GM13977 (cell line): ENCODE measurements at regions not wholly inside any gene's neighbourhood (a gene's known extent, or its start where the extent isn't known, plus 50 kb on each side); places are given as distances from the start of the nearest gene placed in this dataset.

Source experiments
- DNase-seq: peaks from one replicate; pipeline ENCODE4 v3.0.0; 2012; ENCODE audit warnings: low spot score
- in situ Hi-C: fragments of 300-500 bp; cut with MboI; formaldehyde crosslinking; loops from one replicate; pipeline ENCODE4 v1.12.0; 2022; ENCODE audit warnings: low sequenced_read_pairs, low pct_unique_long_range_greater_than_20kb, mixed read lengths, inconsistent platforms; ENCODE audit not compliant: unreplicated experiment
- TF ChIP-seq, protein P1 (sequence below): IDR thresholded peaks from 2 replicates; pipeline ENCODE4 v1.5.1; 2012; ENCODE audit warnings: mild to moderate bottlenecking, control low read depth; ENCODE audit not compliant: insufficient read depth; ENCODE audit errors: extremely low read depth, missing control alignments

GRCh38 chr7:69190025-69190424, 408.2 kb upstream of the AUTS2 start:
- in situ Hi-C loops: no loop called here
- no peak for DNase-seq
- TF ChIP-seq, protein P1, sequence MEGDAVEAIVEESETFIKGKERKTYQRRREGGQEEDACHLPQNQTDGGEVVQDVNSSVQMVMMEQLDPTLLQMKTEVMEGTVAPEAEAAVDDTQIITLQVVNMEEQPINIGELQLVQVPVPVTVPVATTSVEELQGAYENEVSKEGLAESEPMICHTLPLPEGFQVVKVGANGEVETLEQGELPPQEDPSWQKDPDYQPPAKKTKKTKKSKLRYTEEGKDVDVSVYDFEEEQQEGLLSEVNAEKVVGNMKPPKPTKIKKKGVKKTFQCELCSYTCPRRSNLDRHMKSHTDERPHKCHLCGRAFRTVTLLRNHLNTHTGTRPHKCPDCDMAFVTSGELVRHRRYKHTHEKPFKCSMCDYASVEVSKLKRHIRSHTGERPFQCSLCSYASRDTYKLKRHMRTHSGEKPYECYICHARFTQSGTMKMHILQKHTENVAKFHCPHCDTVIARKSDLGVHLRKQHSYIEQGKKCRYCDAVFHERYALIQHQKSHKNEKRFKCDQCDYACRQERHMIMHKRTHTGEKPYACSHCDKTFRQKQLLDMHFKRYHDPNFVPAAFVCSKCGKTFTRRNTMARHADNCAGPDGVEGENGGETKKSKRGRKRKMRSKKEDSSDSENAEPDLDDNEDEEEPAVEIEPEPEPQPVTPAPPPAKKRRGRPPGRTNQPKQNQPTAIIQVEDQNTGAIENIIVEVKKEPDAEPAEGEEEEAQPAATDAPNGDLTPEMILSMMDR: no peak

DNA sequence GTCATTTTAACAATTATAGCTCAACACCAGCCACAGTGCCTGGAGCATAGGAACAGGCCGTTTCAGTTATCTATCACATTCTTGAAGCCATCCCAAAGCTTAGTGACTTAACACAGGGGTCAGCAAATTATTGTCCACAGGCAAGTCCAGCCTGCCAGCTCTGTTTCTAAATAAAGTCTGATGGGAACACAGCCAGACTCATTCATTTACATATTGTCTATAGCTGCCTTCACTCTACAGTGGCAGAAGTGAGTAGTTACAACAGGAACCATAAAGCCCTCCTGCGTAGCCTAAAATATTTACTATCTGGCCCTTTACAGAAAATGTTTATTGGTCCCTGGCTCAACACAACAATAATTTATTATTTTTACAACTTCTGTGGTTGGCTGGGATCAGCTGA, 407.5 kb upstream of the AUTS2 start:
- TF ChIP-seq, protein P1: no peak
- no peak for DNase-seq
- in situ Hi-C loops: no loop called here

DNA sequence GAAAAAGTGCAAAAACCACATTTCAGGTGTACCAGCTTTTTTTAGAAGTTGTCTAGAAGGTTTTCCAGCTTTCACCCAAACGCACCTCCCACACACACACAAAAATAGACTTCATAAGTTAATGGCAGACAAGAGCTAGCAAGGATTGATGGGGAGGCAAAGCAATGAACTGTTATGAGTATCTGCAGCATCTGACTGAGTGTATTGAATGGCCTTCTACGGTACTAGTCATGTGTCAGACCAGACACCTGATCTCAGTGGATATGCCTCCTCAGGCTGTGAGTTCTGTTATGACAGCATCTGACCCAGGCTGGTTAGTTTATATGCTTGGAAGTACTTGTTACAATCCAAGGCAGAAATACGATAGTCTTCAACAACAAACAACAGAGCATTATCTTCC, 406.1 kb upstream of the AUTS2 start:
- TF ChIP-seq, protein P1: no peak
- in situ Hi-C loops: no loop called here
- DNase-seq: no peak

GRCh38 chr7:69193061-69193460, 405.2 kb upstream of the AUTS2 start:
- in situ Hi-C loops: no loop called here
- no peak for DNase-seq
- TF ChIP-seq, protein P1: no peak

- TF ChIP-seq, protein P1: no peak
- DNase-seq: no peak
- in situ Hi-C loops: no loop called here
Measured at GRCh38 chr7:69196593-69196992, 401.7 kb upstream of the AUTS2 start.

DNA sequence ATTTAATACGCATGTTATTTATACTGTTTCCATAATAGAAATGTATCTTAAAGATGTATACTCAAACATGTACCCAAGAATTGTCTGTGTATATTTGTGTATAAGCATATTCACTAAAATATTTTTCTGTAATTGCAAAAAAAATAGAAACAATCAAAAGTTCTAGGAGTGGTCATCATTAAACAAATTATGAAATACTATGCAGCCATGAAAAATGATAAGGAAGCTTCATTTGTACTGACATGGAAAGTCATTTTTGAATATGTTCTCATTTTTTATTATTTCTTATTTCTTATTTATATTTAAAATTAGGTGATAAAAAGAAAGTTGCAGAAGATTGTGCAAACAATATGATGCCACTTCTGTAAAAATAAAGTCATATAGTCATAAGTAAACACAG, 400.0 kb upstream of the AUTS2 start:
- no peak for DNase-seq
- TF ChIP-seq, protein P1: no peak
- in situ Hi-C loops: no loop called here

DNA sequence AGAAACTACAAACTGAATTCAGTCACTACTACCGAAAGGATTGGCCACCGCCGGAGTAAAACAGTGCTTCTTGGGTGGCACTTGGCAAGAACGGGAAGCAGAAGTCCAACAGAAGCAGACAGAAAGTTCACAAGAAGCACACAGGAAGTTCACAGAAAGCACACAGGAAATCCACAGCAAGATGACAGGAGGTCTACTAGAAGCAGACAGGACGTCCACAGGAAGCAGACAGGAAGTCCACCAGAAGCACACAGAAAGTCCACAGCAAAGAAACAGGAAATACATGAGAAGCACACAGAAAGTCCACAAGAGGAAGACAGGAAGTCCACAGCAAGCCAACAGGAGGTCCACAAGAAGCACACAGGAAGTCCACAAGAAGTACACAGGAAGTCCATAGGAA, 399.2 kb upstream of the AUTS2 start:
- no peak for DNase-seq
- in situ Hi-C loops: no loop called here
- TF ChIP-seq, protein P1: no peak
